C4-2B (cell line): ENCODE measurements at regions not wholly inside any gene's neighbourhood (a gene's known extent, or its start where the extent isn't known, plus 50 kb on each side); places are given as distances from the start of the nearest gene placed in this dataset.
"Not testable (repeated sequence)": the region's sequence is repeated elsewhere in the genome, so short reads cannot be mapped to it uniquely, and the experiment has no call there.

Experiments
- H3K27ac ChIP-seq: fragments of 450-650 bp; 2 replicates; pipeline ENCODE4 v1.5.1; 2017
- CTCF ChIP-seq: fragments of 450-650 bp; conservative IDR thresholded peaks from 2 replicates; pipeline ENCODE4 v1.5.1; 2017; ENCODE audit warnings: mild to moderate bottlenecking
- ZFX ChIP-seq: fragments of 450-650 bp; IDR thresholded peaks from 2 replicates; pipeline ENCODE4 v1.6.1; 2017

DNA sequence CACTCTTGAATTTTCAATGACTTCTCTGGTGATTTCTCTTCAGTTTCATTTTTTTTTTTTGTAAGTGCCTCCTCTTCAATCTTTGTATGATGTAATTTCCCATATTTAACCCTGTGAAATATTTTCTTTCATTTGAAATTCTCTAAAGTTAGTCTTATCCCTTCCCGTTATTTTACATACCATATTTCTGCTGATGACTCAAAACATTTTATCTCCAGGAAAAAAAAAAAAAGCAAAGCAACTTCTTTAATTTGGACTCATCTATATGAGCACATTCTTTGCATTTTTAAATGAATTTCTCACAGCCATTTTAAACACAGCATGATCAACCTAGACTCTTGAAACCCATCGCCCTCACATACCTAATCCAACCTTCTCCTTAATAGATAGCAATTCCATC lies 1831.4 kb downstream of the ARAP2 start:
- H3K27ac ChIP-seq = no peak overlapping the region
- TF ChIP-seq CTCF (no peak), ZFX (no peak)

DNA sequence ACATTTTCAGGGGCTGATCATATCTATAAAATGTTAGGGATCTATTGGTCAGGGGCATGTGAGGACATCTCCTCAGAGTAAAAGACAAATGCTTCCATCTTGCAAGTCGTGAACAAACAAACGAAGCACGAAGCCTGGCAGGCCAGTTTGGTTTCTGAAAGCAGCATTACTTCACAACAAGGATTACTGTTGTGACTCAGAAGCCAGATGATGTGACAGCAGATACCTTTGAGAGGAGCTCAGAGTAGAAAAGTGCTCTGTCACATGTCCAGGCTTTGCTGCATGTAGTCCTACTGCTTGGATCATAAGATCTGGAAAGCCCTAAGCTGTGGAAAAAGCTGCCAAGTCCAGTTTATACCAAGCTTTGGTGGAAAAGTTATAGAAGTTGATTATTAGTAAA lies 1827.2 kb downstream of the ARAP2 start:
- TF ChIP-seq ZFX = no peak
- no peak for TF ChIP-seq CTCF

GRCh38 chr4:34419871-34420270 lies 1824.4 kb downstream of the ARAP2 start:
- no peak for TF ChIP-seq CTCF
- no peak for TF ChIP-seq ZFX
- H3K27ac ChIP-seq = no peak overlapping the region

More for the DNA sequence above, 1827.2 kb downstream of the ARAP2 start:
- no peak overlapping the region for H3K27ac ChIP-seq

DNA sequence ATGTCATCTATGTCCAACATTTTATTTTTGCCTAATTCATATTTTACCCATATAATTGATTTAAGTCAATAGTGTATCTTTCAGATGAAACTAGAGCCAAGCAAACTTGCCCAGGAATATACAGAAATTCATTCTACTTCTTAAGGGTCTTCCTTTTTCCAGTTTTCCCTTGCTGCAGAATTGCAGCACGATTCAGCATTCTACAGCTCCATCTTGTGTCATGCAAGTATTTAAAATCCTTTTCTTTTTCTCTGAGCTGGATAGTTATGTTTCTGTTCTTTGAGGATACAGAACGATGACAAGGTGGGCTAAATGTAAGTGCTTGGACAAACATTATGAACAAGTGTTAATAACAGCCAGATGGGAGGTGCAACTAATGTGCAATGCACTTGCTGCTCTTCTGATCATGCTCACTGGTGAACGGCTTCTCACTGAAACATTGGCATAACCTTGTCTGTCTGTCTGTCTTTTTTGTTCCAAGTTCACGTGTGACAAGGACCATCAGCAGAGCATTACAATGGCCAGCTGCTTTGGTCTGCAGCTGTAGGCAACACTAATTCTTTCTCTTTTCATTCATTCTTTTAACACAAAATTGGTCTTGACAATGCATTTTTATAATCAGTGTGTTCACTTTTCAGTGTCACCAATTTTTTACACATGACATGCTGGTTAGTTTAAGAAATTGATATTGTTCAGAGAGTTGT lies 1821.7 kb downstream of the ARAP2 start:
- H3K27ac ChIP-seq = no peak overlapping the region
- TF ChIP-seq CTCF (no peak), ZFX (no peak)

DNA sequence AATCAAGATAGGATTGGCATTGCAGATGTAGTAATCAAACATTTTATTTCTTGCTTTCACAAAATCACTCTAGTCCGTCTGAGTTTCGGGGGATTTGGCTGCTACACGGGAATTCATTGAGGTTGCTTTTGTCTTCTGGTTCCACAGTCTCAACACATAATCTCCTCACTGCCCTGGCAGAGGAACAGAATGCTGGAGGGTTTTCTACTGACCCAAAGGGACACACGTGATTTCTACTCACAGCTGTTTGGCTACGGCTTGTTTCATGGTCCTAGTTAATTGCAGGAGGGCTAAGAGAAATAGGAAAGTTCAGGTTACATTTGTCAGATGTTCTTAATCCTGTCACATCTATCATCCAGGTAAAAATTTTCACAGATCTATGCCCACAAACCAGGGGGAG lies 1811.6 kb downstream of the ARAP2 start:
- TF ChIP-seq CTCF = no peak
- no peak overlapping the region for H3K27ac ChIP-seq

GRCh38 chr4:34434377-34434776 lies 1809.9 kb downstream of the ARAP2 start:
- H3K27ac ChIP-seq = not testable (repeated sequence)

- H3K27ac ChIP-seq = no peak overlapping the region
Measured at GRCh38 chr4:34464196-34464595, 1780.1 kb downstream of the ARAP2 start.

More at GRCh38 chr4:34464196-34464595, 1780.1 kb downstream of the ARAP2 start:
- TF ChIP-seq ZFX = no peak
- no peak for TF ChIP-seq CTCF
